ENCODE measurements at regions not wholly inside any gene's neighbourhood (a gene's known extent, or its start where the extent isn't known, plus 50 kb on each side); places are given as distances from the start of the nearest gene placed in this dataset.

DNA sequence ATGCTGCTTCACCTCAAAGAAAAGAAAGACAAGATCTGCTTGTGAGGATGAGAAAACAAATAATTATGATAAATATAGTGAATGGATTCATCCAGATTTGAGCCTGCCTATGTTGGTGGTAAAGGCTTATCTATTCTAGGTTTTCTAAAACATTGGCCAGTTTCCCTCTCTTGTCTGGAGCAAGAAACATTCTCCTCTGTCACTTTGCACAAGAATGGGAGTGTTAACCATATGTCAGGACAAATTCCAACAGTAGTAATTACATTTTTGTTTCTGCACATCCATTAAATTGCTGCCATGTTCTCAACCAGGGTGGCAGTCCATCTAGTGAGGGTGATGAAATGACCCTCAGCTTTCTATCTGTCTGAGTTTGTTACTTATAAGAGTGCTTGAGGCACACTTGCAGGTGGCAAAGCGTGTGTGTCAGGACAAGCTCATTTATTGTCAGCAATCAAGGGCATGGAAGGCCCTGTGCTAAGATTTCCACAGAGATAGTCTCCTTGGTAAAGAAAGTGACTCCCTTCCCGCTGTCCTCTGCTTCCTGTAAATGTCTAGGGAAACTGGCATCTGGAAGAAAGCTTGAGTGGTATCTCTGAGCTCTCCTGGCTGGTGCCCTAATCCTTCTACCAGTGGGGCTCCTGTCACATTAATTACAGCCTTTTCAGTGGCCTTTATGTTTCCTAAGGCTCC lies 502.1 kb upstream of the FLRT2 start:
- no peaks in the 10 kb centered on the region for H3K27me3 Mint-ChIP-seq

DNA sequence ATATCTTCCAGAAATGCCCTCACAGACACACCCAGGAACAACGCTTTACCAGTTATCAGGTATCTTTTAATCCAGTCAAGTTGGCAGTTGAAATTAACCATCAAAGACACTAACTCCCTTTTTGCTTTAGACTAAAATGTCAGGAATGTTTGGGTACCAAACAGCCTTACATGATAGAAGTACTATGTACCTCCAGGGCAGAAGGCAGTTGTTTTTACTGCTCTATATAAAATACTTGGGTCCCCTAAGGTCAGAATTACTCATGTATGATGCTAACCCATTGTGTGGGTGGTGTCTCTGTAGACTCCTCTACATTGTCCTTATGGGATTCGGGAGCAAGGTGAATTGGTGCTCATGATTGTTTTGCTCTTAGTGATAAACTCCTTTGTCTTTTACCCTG lies 492.5 kb upstream of the FLRT2 start:
- ATAC-seq (replicated peaks) = no peak
- Mint-ChIP-seq H3K4me1 (no peaks in the 10 kb centered on the region), H3K4me3 (no peak overlapping the region), H3K9me3 (peaks cover 11% of the 10 kb centered on the region), H3K27me3 (no peaks in the 10 kb centered on the region), H3K36me3 (ENCODE audit: low read depth) (no peaks in the 10 kb centered on the region), H3K27ac (no peak overlapping the region)

More for the DNA sequence above, 502.1 kb upstream of the FLRT2 start:
- H3K9me3 Mint-ChIP-seq = peaks cover 11% of the 10 kb centered on the region
- H3K36me3 Mint-ChIP-seq (ENCODE audit: low read depth) = no peaks in the 10 kb centered on the region
- no peak overlapping the region for H3K4me3 Mint-ChIP-seq
- H3K4me1 Mint-ChIP-seq = no peaks in the 10 kb centered on the region
- H3K27ac Mint-ChIP-seq = no peak overlapping the region
- ATAC-seq (replicated peaks) = no peak

DNA sequence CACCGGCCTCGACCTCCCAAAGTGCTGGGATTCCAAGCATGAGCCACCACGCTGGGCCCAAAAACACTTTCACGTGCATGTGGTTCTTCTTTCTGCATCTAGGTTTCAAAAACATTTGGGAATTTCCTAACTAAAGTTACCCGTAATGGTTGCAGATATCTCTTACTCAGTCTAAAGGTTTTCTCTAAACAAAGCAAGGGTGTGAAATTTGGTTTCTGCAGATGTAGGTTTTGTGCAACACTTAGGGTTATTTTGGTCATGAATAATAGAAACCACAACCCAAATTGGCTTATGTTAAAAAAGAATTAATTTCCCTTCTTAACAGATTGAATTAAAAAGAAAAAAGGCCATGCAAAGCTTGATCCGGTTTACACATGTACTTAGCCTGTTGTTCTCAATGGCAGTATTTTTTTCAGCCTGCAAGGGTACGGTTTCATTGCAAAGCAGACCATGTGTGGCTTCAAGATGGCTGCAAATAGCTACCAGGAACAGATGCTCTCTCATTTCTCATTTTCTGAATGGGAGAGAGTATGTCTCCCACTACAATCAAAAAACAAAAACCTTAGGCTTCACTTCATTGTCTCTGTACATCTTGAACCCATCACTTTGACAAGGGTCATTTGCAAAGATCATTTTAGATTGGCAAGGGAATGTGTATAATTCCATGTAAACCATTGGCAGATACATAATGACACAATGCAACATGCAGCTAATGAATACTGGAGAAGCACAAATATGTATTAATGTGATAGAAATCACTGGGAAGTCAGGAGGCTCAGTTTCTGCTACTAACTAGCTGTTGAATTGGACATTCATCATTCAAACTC lies 491.2 kb upstream of the FLRT2 start:
- Mint-ChIP-seq H3K27me3 (no peaks in the 10 kb centered on the region), H3K4me1 (no peaks in the 10 kb centered on the region), H3K27ac (no peak overlapping the region)

DNA sequence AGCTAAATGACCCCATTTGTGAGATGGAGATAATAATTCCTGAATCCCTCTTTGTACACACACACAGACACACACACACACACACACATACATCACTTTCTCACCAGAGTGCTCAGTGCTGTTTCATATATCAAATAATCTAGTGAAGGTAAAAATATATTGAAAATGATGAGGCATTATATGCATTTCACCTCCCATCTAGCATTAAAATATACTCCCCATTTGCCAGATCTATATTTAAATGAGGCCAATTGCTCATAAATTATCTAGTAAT lies 490.7 kb upstream of the FLRT2 start:
- no peak overlapping the region for H3K27ac Mint-ChIP-seq
- no peaks in the 10 kb centered on the region for H3K36me3 Mint-ChIP-seq (ENCODE audit: low read depth)
- no peaks in the 10 kb centered on the region for H3K4me1 Mint-ChIP-seq
- H3K9me3 Mint-ChIP-seq = peaks cover 10% of the 10 kb centered on the region
- no peak for ATAC-seq (replicated peaks)
- no peaks in the 10 kb centered on the region for H3K27me3 Mint-ChIP-seq
- no peak overlapping the region for H3K4me3 Mint-ChIP-seq

More for the DNA sequence above, 491.2 kb upstream of the FLRT2 start:
- peaks cover 10% of the 10 kb centered on the region for H3K9me3 Mint-ChIP-seq
- ATAC-seq (replicated peaks) = no peak
- H3K36me3 Mint-ChIP-seq (ENCODE audit: low read depth) = no peaks in the 10 kb centered on the region
- no peak overlapping the region for H3K4me3 Mint-ChIP-seq

DNA sequence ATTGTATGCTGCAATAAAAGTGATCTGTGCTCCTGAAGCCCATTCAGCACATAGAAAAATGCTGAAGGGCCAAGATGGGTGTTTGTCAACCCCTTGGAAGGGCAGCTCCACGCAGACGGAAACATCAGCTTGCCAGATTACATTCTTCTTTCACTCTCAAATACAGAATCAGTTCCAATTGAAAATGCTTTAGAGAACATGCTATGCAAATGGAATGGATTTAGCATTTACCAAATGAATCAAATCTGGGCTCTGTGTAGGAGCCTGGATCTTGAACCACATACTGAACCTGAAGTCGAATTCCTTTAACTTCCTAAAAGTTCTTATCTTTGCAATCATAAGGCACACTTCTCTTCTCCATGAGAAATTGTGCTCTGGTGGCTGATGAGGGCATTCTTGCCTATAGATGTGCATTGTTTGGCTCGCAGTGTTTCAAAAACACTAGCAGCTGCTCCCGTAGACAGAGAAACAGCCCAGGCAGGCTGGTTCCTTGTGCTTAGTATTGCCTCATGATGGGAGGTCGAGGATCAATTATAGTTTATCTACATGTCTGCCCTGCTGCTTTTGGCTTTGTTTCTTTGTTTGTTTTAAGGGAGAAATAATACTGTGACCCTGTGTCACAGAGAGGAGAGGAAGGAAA lies 489.8 kb upstream of the FLRT2 start:
- Mint-ChIP-seq H3K4me3 (no peak overlapping the region), H3K27me3 (no peaks in the 10 kb centered on the region), H3K27ac (no peak overlapping the region), H3K36me3 (ENCODE audit: low read depth) (no peaks in the 10 kb centered on the region), H3K4me1 (no peaks in the 10 kb centered on the region), H3K9me3 (peaks cover 10% of the 10 kb centered on the region)
- ATAC-seq (replicated peaks) = no peak

DNA sequence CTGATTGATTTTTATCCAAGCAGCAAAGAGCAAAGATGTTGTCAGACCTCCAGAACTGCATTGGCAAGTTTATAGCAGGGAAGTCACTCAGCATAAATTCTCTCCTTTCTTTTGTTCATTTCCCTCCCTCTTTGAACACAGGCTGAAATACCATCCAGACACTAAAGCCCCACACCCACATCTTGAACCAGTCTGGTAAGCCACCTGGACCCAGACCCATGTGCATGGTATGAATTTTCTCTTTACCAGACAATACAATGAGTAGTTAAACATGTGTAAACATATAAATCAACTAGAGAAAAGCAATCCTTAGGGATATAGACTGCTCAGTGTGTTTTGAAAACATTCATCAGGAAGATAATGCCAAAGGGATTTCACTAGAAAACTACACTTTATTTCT lies 488.3 kb upstream of the FLRT2 start:
- no peak overlapping the region for H3K27ac Mint-ChIP-seq
- no peaks in the 10 kb centered on the region for H3K4me1 Mint-ChIP-seq
- peaks cover 11% of the 10 kb centered on the region for H3K9me3 Mint-ChIP-seq
- ATAC-seq (replicated peaks) = no peak
- no peaks in the 10 kb centered on the region for H3K27me3 Mint-ChIP-seq
- H3K36me3 Mint-ChIP-seq (ENCODE audit: low read depth) = no peaks in the 10 kb centered on the region
- H3K4me3 Mint-ChIP-seq = no peak overlapping the region

DNA sequence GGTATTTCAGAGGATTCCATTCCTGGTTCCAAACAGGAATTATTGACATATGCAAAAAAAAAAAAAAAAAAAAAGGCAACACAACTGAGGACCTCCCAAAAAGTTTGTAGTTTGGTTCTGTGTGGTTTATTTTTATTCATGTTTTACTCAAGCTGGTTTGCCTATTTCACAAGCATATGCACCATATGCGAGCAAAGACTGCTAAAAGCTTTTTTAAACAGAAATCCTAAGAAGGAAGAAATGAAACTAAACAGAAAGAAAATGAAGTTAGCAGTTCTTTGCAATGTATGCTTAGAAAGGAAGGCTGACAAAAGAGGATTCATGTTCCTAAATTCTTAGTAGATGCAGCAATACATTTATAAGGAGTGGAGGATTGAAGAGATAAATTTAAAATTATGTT lies 487.6 kb upstream of the FLRT2 start:
- no peak overlapping the region for H3K4me3 Mint-ChIP-seq
- H3K36me3 Mint-ChIP-seq (ENCODE audit: low read depth) = no peaks in the 10 kb centered on the region
- H3K27me3 Mint-ChIP-seq = no peaks in the 10 kb centered on the region
- peaks cover 14% of the 10 kb centered on the region for H3K9me3 Mint-ChIP-seq
- ATAC-seq (replicated peaks) = no peak
- no peaks in the 10 kb centered on the region for H3K4me1 Mint-ChIP-seq
- H3K27ac Mint-ChIP-seq = no peak overlapping the region

DNA sequence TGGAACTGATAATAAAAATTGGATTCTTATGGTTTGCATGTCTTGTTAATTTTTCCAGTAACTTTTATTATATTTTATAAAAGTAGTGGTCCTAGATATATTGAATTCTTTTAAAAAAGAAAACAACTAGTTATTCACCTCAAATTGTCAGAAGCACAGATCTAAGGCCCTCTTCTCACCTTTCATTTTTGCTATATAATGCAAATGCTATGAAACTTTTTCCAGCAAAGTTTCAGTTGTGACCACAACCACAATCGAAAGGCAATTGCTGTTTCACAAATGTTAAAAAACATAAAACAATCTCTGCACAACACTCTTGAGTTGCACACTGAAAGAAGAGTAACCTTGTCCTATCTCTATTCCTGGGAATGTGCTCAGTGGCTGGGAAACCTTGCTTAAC lies 479.8 kb upstream of the FLRT2 start:
- Mint-ChIP-seq H3K27me3 (no peaks in the 10 kb centered on the region), H3K27ac (no peak overlapping the region), H3K4me3 (no peak overlapping the region), H3K4me1 (no peaks in the 10 kb centered on the region), H3K9me3 (peaks cover 27% of the 10 kb centered on the region), H3K36me3 (ENCODE audit: low read depth) (no peaks in the 10 kb centered on the region)
- ATAC-seq (replicated peaks) = no peak

DNA sequence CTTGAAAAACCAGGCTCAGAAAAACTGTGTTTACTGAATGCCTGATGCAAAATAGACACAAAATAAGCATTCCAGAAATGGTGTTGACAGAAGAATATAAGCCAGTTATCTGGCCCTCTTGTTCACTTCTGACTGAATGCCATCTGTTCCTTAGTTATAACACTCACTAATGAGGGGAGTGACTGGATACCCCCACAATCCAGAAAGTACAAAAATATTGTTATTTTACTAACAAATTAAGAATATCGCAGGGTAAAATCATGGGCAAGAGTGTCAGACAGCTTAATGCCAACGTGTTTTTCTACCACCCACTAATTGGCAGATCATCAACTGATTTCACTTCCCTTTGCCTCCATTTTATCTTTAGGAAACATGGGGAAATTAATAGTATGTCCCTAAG lies 477.3 kb upstream of the FLRT2 start:
- Mint-ChIP-seq H3K27ac (no peak overlapping the region), H3K9me3 (peaks cover 19% of the 10 kb centered on the region), H3K27me3 (no peaks in the 10 kb centered on the region), H3K4me3 (no peak overlapping the region), H3K4me1 (no peaks in the 10 kb centered on the region), H3K36me3 (ENCODE audit: low read depth) (no peaks in the 10 kb centered on the region)
- ATAC-seq (replicated peaks) = no peak

DNA sequence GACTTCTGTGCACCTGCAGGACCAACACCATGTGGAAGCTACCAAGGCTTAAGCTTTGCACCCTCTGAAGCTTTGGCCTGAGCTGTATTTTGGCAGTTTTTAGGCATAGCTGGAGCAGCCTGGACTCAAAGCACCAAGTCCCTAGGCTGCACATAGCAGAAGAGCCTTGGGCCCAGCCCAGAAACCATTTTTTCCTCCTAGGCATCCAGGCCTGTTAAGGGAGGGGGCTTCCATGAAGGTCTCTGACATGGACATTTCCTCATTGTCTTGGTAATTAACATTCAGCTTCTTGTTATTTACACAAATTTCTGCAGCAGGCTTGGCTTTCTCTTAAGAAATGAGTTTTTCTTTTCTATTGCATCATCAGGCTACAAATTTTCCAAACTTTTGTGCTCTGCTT lies 475.8 kb upstream of the FLRT2 start:
- no peak for ATAC-seq (replicated peaks)
- Mint-ChIP-seq H3K27ac (no peak overlapping the region), H3K4me3 (no peak overlapping the region), H3K27me3 (no peaks in the 10 kb centered on the region), H3K4me1 (no peaks in the 10 kb centered on the region), H3K9me3 (peaks cover 18% of the 10 kb centered on the region), H3K36me3 (ENCODE audit: low read depth) (no peaks in the 10 kb centered on the region)

DNA sequence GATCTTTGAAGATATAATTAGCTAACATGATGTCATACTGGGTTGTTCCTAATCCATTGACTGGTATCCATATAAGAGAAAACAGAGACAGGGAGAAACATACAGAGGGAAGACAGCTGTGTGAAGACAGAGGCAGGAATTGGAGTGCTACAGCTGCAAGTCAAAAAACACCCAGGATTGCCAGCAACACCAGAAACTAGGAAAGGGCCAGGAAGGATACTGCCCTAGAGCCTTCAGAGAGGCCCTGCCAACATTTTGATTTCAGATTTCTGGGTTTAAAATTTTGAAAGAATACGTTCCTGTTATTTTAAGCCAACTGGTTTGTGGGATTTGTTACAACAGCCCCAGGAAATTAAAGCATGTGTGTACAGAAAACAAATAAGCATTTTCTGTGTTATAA lies 473.7 kb upstream of the FLRT2 start:
- no peak overlapping the region for H3K27ac Mint-ChIP-seq
- H3K4me1 Mint-ChIP-seq = no peaks in the 10 kb centered on the region
- no peak overlapping the region for H3K4me3 Mint-ChIP-seq
- no peaks in the 10 kb centered on the region for H3K36me3 Mint-ChIP-seq (ENCODE audit: low read depth)
- H3K9me3 Mint-ChIP-seq = peaks cover 17% of the 10 kb centered on the region
- H3K27me3 Mint-ChIP-seq = no peaks in the 10 kb centered on the region
- no peak for ATAC-seq (replicated peaks)

DNA sequence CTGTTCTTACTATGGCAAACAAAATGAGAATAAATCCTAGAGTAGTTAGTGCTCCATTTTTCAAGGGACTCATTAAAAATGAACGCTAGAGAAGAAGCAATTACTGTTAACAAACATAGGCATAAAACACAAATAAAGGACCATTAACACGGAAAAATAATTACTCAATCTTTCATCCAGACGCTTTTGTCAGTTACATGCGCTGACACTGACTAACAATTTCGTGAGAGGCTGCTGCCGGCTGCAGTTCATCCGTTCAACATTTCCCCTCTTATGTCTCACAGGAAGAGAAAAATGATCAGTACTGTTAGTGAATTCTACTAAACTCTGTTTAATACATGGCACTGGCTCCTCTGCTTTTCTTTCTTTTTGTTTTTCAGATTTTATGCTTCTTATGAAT lies 472.7 kb upstream of the FLRT2 start:
- H3K27me3 Mint-ChIP-seq = no peaks in the 10 kb centered on the region
- peaks cover 17% of the 10 kb centered on the region for H3K9me3 Mint-ChIP-seq
- H3K36me3 Mint-ChIP-seq (ENCODE audit: low read depth) = no peaks in the 10 kb centered on the region
- H3K27ac Mint-ChIP-seq = no peak overlapping the region
- no peaks in the 10 kb centered on the region for H3K4me1 Mint-ChIP-seq
- ATAC-seq (replicated peaks) = no peak
- no peak overlapping the region for H3K4me3 Mint-ChIP-seq

DNA sequence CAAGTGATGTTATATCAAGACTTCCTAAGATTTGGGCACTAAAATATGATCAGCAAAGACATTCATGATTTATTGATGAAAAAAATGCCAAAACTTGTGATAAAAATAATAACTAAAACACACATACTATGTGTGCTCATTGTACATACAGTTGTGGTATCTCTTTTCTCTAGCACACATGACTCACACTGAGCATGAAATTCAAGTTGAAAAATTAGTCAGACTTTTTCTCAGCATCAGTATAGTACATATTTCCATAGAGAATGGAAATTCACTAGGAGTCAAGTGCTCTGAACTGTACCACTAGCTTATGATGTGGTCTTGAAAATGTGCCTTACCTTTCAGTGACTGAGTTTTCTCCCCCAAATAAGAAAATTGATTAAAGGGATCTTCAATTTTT lies 471.8 kb upstream of the FLRT2 start:
- no peak overlapping the region for H3K27ac Mint-ChIP-seq
- ATAC-seq (replicated peaks) = peak; percentile 19
- no peaks in the 10 kb centered on the region for H3K36me3 Mint-ChIP-seq (ENCODE audit: low read depth)
- no peaks in the 10 kb centered on the region for H3K4me1 Mint-ChIP-seq
- H3K27me3 Mint-ChIP-seq = no peaks in the 10 kb centered on the region
- H3K4me3 Mint-ChIP-seq = no peak overlapping the region
- H3K9me3 Mint-ChIP-seq = peaks cover 18% of the 10 kb centered on the region

DNA sequence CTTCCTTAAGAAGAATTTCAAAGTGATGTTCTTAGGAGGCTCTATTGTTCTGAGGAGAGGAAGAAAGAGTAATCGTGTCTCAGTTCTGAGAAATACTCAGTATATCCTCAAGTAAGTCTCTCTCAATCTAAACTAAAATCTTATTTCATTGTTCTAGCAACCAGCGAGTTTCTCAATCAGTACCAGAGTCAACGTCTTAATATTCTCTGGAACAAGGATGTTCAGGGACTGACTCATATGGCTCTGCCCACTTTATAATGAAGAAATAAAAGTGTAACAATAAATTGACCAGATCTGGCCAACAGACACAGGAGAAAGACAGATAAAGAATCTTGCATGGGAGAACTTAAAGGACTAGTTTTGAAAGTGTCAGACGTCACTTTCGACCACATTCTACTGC lies 469.8 kb upstream of the FLRT2 start:
- Mint-ChIP-seq H3K36me3 (ENCODE audit: low read depth) (no peaks in the 10 kb centered on the region), H3K27me3 (no peaks in the 10 kb centered on the region), H3K27ac (no peak overlapping the region), H3K9me3 (peaks cover 11% of the 10 kb centered on the region), H3K4me3 (no peak overlapping the region), H3K4me1 (no peaks in the 10 kb centered on the region)
- ATAC-seq (replicated peaks) = no peak

DNA sequence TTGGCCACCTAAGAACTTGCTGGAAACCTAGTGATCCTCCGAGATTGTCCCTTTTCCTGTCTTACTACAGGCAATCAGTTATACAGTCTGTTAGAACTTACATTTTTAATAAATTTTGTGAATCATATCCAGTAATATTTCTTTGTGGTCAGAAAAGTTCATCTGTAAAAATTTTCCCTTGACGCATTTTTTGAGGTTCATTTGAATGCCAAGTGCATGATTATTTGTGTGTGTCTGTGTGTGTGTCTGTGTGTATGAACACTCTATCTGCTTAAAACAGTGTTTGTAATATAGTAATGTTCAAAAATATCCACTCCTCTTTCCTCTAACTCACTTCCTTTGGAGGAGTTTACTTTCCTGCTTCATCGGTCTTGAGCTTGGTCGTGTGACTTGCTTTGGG lies 468.7 kb upstream of the FLRT2 start:
- H3K27ac Mint-ChIP-seq = no peak overlapping the region
- H3K4me3 Mint-ChIP-seq = no peak overlapping the region
- H3K9me3 Mint-ChIP-seq = peaks cover 8% of the 10 kb centered on the region
- no peaks in the 10 kb centered on the region for H3K27me3 Mint-ChIP-seq
- H3K36me3 Mint-ChIP-seq (ENCODE audit: low read depth) = no peaks in the 10 kb centered on the region
- no peak for ATAC-seq (replicated peaks)
- H3K4me1 Mint-ChIP-seq = no peaks in the 10 kb centered on the region
